SU-DHL-6 (cell line): ENCODE measurements at regions not wholly inside any gene's neighbourhood (a gene's known extent, or its start where the extent isn't known, plus 50 kb on each side); places are given as distances from the start of the nearest gene placed in this dataset.

Source experiments
- CTCF ChIP-seq: fragments of 200-600 bp; sonication (generic); IDR thresholded peaks from one replicate; pipeline ENCODE4 v1.5.1; 2017; ENCODE audit warnings: antibody characterized with exemption, mild to moderate bottlenecking, low read length, moderate library complexity; ENCODE audit not compliant: insufficient read depth, poor library complexity, severe bottlenecking
- EZH2phosphoT487 ChIP-seq: fragments of 200-600 bp; sonication (generic), shearing (Covaris generic); conservative IDR thresholded peaks from 2 replicates; pipeline ENCODE4 v1.6.1; 2018; ENCODE audit warnings: mild to moderate bottlenecking, antibody characterized with exemption, low read length, moderate library complexity, mixed read lengths

GRCh38 chr4:117478702-117479101 lies 393.3 kb upstream of the TRAM1L1 start:
- TF ChIP-seq CTCF (no peak), EZH2phosphoT487 (no peak)
